ENCODE measurements at regions not wholly inside any gene's neighbourhood (a gene's known extent, or its start where the extent isn't known, plus 50 kb on each side); places are given as distances from the start of the nearest gene placed in this dataset.

- TF ChIP-seq CTCF (conservative IDR thresholded peaks at IDR 0.05; ENCODE audit: low read length) = no peak
- no peak for TF ChIP-seq EZH2phosphoT487 (IDR thresholded peaks at IDR 0.05; ENCODE audit: borderline replicate concordance)
These were observed 405.0 kb downstream of the ADRA2A start for GRCh38 chr10:111481866-111482265.

Data from Loucy (cell line).